ENCODE measurements at regions not wholly inside any gene's neighbourhood (a gene's known extent, or its start where the extent isn't known, plus 50 kb on each side); places are given as distances from the start of the nearest gene placed in this dataset.

DNA sequence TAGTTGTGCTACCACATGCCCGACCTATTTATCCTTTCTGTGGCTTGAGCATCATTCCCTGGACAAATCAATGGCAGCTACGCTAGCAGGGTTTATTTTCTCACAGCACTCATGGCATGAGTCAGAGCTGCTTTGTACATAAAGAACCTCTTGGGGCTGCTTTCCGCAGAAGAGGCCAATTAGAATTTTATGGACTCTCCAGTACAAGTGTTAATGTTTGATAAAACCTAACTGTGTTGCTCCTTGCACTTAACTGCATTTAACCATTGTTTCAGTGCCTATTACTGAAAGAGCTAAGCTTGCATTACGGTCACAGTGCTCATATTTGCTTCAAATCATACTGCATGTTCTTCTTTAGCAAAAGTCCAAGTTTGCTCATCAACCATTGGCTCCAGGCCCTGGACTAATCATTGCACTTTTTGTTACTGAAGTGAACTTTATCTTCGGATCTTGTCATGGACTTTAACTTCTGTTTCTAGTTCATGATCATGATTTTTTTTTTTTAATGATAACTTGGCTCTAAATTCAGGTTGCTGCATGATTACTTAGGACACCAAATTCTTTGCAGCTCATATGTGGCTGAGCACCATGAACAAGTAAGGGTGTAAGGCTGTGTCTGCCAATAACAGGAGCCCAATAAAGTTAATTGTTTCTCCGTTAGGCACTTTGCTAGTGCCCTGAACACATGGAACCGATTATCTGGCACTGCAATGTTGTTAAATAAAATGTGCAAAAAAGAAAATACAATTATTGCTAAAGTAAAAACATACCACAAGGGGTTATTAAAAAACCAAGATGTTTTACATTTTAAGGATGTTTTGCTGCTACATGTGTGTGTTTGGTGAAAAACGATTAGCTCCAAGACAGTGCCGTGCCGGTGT, 492.2 kb downstream of the KCNJ2 start:
- Histone ChIP-seq H3K4me3 (no peak overlapping the region), H2AFZ (no peak overlapping the region), H3K27ac (no peak overlapping the region), H3K4me2 (no peak overlapping the region), H4K20me1 (ENCODE audit: insufficient read depth) (no peaks in the 10 kb centered on the region), H3K4me1 (replicated peaks; ENCODE audit: insufficient read depth) (no peaks in the 10 kb centered on the region), H3K79me2 (ENCODE audit: low read depth) (no peaks in the 10 kb centered on the region), H3K27me3 (ENCODE audit: insufficient read depth, low read depth) (no peaks in the 10 kb centered on the region), H3F3A (ENCODE audit: insufficient read depth, low read depth) (no peaks in the 10 kb centered on the region), H3K9me3 (ENCODE audit: insufficient read depth, low read depth) (no peaks in the 10 kb centered on the region), H3K36me3 (ENCODE audit: low read depth) (no peaks in the 10 kb centered on the region), H3K9me2 (ENCODE audit: insufficient read depth) (no peaks in the 10 kb centered on the region)
- POLR2A ChIA-PET (ENCODE audit: unreplicated experiment) = no interaction called here
- intact Hi-C loops (cut with micrococcal nuclease; ENCODE audit: unreplicated experiment) = no loop called here
- BruUV-seq (replicated peaks) = no TSS peak
- TF ChIP-seq, protein P1, sequence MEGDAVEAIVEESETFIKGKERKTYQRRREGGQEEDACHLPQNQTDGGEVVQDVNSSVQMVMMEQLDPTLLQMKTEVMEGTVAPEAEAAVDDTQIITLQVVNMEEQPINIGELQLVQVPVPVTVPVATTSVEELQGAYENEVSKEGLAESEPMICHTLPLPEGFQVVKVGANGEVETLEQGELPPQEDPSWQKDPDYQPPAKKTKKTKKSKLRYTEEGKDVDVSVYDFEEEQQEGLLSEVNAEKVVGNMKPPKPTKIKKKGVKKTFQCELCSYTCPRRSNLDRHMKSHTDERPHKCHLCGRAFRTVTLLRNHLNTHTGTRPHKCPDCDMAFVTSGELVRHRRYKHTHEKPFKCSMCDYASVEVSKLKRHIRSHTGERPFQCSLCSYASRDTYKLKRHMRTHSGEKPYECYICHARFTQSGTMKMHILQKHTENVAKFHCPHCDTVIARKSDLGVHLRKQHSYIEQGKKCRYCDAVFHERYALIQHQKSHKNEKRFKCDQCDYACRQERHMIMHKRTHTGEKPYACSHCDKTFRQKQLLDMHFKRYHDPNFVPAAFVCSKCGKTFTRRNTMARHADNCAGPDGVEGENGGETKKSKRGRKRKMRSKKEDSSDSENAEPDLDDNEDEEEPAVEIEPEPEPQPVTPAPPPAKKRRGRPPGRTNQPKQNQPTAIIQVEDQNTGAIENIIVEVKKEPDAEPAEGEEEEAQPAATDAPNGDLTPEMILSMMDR (conservative IDR thresholded peaks at IDR 0.05) = no peak
- TF ChIP-seq EZH2 (IDR thresholded peaks at IDR 0.05; ENCODE audit: low read depth) = no peak
- CTCF ChIA-PET = no interaction called here
- DNase-seq = no peak

DNA sequence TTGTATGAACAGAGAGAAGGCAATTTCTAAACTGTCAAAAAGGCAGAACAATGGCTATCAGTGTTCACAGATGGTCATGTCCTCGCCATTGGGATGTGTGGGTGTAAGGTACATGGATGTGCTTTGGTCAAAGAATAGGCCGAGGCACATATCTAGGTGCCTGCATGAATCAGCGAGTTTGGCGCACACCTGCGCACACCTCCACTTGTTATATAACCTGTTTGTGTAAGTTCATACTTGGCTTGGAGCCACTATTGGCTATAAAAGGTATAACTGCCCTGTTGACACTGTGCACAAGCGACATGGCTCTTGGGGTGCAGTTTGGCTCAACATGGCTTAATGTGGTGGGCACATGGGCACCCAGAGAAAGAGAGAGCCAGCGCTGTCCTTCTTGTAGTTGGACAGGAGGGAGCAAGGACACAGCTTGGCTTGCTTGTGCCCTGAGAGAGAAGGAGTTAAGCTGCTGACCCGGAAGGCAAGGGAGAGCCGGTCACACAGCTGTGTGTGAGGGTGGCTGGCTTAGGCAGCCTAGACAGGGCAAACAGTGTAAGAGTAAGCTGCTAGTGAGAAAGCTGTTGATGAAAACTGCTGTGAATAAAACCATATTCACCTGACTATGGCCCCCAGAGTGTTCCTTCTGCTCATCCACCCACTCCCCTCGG, 499.1 kb downstream of the KCNJ2 start:
- Histone ChIP-seq H4K20me1 (ENCODE audit: insufficient read depth) (no peaks in the 10 kb centered on the region), H3K4me3 (no peak overlapping the region), H3K27me3 (ENCODE audit: insufficient read depth, low read depth) (no peaks in the 10 kb centered on the region), H3F3A (ENCODE audit: insufficient read depth, low read depth) (no peaks in the 10 kb centered on the region), H3K27ac (no peak overlapping the region), H2AFZ (no peak overlapping the region), H3K4me2 (no peak overlapping the region), H3K9me2 (ENCODE audit: insufficient read depth) (no peaks in the 10 kb centered on the region), H3K9me3 (ENCODE audit: insufficient read depth, low read depth) (no peaks in the 10 kb centered on the region), H3K79me2 (ENCODE audit: low read depth) (no peaks in the 10 kb centered on the region), H3K36me3 (ENCODE audit: low read depth) (no peaks in the 10 kb centered on the region), H3K4me1 (replicated peaks; ENCODE audit: insufficient read depth) (no peaks in the 10 kb centered on the region)
- ChIA-PET CTCF (no interaction called here), POLR2A (ENCODE audit: unreplicated experiment) (no interaction called here)
- no TSS peak for BruUV-seq (replicated peaks)
- TF ChIP-seq, protein P1 (conservative IDR thresholded peaks at IDR 0.05) = no peak
- no peak for TF ChIP-seq EZH2 (IDR thresholded peaks at IDR 0.05; ENCODE audit: low read depth)
- intact Hi-C loops (cut with micrococcal nuclease; ENCODE audit: unreplicated experiment) = no loop called here
- DNase-seq = no peak

DNA sequence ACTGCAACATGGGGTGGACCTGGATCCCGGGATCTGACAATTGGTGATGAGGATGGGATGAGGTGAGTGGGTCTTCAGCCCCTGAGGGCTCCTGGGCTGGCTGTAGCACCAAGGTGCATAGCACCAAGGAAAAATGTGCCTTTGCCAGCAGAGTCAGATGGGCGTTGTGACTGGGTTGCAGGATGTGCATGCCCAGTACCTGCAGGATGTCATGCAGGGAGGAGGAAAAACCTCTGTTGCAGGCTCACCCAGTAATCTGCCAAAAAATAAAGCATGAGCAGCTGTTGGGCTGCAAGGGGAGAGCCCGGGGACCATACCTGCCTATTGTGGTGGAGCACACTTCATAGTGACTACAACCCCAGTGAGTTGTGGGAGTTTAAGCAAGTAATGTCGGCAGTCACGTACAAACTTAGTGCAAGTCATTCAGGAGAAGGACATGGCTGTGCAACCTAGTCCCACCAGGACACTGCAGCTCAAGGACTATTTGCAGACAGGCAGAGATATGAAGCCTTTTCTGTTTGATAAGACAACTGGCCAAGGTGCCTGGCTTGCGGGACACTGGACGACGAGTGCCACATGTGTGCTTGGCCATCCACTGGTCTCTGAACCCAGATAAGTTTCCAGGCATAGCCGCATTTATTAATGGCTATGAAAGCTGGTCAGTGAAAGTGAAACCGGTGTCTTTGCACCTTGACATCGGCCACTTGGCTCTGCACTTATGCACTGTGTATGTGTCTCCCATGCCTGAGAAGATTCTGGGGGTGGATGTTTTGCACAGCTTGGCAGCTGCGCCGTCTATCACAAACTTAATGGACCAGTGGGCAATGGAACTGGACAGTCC, 499.8 kb downstream of the KCNJ2 start:
- H3K9me3 ChIP-seq (ENCODE audit: insufficient read depth, low read depth) = no peaks in the 10 kb centered on the region
- no peaks in the 10 kb centered on the region for H3K27me3 ChIP-seq (ENCODE audit: insufficient read depth, low read depth)
- DNase-seq = no peak
- H2AFZ ChIP-seq = no peak overlapping the region
- no peak overlapping the region for H3K4me2 ChIP-seq
- H3K4me3 ChIP-seq = no peak overlapping the region
- POLR2A ChIA-PET (ENCODE audit: unreplicated experiment) = no interaction called here
- no peak overlapping the region for H3K27ac ChIP-seq
- CTCF ChIA-PET = no interaction called here
- intact Hi-C loops (cut with micrococcal nuclease; ENCODE audit: unreplicated experiment) = no loop called here
- no peaks in the 10 kb centered on the region for H4K20me1 ChIP-seq (ENCODE audit: insufficient read depth)
- no peaks in the 10 kb centered on the region for H3K79me2 ChIP-seq (ENCODE audit: low read depth)
- no peak for TF ChIP-seq EZH2 (IDR thresholded peaks at IDR 0.05; ENCODE audit: low read depth)
- TF ChIP-seq, protein P1 (conservative IDR thresholded peaks at IDR 0.05) = no peak
- BruUV-seq (replicated peaks) = no TSS peak
- no peaks in the 10 kb centered on the region for H3K4me1 ChIP-seq (replicated peaks; ENCODE audit: insufficient read depth)
- no peaks in the 10 kb centered on the region for H3F3A ChIP-seq (ENCODE audit: insufficient read depth, low read depth)
- no peaks in the 10 kb centered on the region for H3K9me2 ChIP-seq (ENCODE audit: insufficient read depth)
- no peaks in the 10 kb centered on the region for H3K36me3 ChIP-seq (ENCODE audit: low read depth)

Measured in PC-9 (cell line).